GM12892 (cell line): ENCODE measurements at regions not wholly inside any gene's neighbourhood (a gene's known extent, or its start where the extent isn't known, plus 50 kb on each side); places are given as distances from the start of the nearest gene placed in this dataset.

Experiments used
- DNase-seq: peaks from one replicate; pipeline ENCODE4 v3.0.0; 2011; ENCODE audit not compliant: insufficient read length
- FAIRE-seq: peaks from 2 replicates; lab custom pipeline; 2011; peaks lifted over from hg19 to GRCh38; lab: Jason Lieb, UNC
- POLR2A ChIP-seq: IDR thresholded peaks from 2 replicates; pipeline ENCODE4 v1.6.1; 2011; ENCODE audit warnings: low read depth, low read length, control low read depth
- POLR2AphosphoS5 ChIP-seq: IDR thresholded peaks from 2 replicates; pipeline ENCODE4 v1.6.1; 2011; ENCODE audit warnings: low read depth, low read length, control low read depth
- TAF1 ChIP-seq: IDR thresholded peaks from 2 replicates; pipeline ENCODE4 v1.6.1; 2011; ENCODE audit warnings: low read depth, mild to moderate bottlenecking, control low read depth, low read length, borderline replicate concordance

DNA sequence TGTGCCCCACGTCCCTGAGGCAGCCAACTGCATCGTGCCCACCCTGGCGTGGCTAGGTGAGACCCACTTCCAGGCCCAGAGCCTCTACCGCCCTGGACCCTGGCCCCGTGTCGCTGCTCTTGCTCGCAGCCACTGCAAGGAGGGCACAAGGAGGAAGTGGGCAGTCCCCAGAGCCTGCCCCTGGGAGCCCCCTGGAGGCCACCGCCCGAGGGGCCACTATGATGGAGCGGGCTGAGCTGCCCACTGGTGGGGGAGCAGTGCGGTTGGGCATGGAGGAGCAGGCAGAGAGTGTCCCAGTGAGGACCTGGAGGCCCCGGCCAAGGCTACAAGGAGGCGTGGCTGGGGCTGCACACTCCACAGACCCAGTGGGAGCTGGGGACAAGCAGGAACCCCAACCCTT lies 323.6 kb downstream of the PCNX1 start:
- DNase-seq (no peak), FAIRE-seq (no peak)
- no peak for TF ChIP-seq POLR2A

DNA sequence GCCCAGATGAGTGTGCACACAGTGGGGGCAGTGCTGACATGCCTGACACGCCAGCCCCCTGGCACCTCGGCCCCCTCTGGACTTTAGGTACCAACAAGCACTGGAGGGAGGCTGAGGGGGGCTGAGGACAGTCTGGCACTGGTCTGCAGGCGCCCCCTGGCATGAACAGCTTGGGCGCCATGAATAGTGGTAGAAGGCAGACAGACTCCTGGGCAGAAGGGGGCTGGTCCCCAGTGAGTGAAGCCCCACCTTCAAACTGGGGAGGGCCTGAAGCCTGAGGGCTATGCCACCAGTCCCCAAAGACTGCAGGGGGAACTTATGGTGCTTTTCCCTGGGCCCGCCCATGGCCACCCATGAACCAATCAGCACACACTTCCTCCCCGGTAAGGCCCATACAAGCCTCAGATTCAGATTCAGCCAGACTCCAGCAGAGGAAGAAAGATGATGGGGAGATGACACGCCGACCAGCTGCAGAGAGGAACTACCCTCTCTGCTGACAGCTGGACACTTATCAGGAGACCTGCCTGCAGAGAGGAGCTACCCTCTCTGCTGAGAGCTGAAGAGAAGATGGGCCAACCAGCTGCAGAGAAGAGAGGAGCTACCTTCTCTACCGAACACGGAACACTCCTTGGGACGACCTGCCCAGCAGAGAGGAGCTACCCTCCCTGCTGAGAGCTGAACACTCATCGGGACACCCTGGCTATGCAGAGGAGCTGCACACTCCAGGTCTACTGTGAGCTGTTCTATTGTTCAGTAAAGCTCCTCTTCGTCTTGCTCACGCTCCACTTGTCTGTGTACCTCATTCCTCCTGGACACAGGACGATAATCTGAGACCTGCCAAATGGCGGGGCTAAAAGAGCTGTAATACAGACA lies 324.5 kb downstream of the PCNX1 start:
- peak; percentile 23 for DNase-seq
- FAIRE-seq = peak; percentile 9
- TF ChIP-seq POLR2A = no peak
- no peak for TF ChIP-seq TAF1
- TF ChIP-seq POLR2AphosphoS5 = no peak

DNA sequence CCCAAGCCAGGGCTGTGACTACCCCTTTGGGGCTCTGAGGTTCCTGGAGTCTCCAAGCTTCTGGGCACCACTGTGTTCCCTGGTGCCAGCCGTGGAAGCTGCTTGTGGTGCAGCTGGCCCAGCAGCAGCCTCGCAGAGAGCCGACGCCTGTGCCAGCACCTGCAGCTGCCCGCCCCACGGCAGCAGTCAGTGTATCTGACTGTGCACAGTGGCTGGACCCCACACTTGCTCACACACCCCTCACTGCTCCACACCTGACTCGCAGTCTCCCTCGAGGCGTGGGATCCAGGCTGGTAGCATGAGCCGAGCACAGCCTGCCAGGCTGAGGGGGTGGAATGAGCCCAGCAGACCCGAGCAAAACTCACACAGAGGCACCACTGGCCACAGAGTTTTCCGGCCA lies 325.2 kb downstream of the PCNX1 start:
- FAIRE-seq (peak; percentile 21), DNase-seq (no peak)
- TF ChIP-seq POLR2A = no peak
- no peak for TF ChIP-seq POLR2AphosphoS5

DNA sequence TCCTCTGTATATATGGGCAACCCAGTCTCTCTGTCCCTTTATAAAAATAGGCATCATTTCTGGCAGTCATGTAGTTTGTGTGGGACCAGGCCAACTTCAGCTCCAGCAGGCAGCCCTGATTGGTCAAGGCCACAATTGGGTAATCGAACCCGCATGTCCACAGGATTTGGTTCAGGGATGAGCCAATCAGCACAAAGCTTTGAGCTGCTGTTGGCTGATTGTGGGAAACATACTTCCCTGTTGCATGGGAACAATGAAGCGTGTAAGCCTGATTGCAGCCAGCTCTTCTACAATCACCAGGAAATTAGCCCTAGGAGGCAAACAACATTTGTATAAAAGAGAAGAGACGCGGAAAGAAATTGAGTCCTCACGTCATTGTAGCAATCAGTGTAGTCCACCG lies 328.6 kb downstream of the PCNX1 start:
- TF ChIP-seq POLR2AphosphoS5 = no peak
- FAIRE-seq (no peak), DNase-seq (no peak)

DNA sequence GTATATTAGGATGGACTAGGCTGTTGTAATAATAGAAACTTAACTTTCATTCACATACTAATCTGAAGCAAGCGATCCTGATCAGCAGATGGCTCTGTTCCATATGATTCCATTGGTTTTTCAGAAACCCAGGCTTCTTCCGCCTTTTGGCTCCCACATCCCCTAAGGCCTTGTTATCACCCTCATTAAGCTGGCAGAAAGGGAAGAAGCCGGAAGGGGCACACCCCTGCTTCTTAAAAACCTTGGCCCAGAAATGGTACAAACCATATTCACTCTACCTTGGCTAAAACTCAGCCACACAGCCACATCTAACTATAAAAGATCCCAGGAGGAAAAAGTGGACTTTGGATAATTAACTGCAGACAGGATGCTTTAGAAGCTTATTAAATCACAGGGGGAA lies 329.2 kb downstream of the PCNX1 start:
- TF ChIP-seq POLR2AphosphoS5 (no peak), POLR2A (no peak), TAF1 (no peak)
- no peak for FAIRE-seq
- no peak for DNase-seq

DNA sequence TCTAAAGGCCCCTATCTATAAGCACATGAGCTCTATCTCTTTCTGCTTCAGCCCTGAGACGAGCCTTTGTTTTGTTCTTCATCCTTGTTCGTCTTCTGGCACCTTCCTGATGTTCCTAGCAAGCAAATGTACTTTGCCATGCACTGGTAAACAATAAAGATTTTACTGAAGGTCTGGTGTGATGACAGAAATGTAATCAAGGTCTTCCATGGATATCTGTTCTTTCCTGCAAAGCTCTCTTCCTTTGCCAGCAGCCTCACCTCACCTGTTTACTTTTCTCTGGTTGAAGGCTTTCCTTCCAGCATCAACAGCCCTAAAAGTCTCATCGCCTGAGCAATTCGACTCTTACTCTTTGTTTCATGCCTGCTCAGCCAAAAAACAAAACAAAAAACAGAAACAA lies 330.3 kb downstream of the PCNX1 start:
- DNase-seq (no peak), FAIRE-seq (no peak)
- TF ChIP-seq TAF1 (no peak), POLR2AphosphoS5 (no peak), POLR2A (no peak)

DNA sequence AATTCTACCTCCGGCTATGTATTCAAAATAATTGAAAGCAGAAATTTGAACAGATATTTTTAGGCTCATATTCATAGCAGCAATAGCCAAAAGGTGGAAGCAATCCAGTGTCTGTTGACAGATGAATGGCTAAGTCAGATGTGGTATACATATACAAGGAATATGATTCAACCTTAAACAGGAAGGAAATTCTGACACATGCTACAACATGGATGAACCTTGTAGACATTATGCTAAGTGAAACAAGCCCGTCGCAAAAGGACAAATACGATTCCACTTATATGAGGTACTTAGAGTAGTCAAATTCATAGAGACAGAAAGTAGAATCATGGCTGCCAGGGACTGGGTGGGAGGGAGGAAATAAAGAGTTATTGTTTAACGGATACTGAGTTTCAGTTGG lies 331.6 kb downstream of the PCNX1 start:
- no peak for DNase-seq
- no peak for TF ChIP-seq POLR2A
- no peak for TF ChIP-seq POLR2AphosphoS5
- no peak for TF ChIP-seq TAF1
- no peak for FAIRE-seq

DNA sequence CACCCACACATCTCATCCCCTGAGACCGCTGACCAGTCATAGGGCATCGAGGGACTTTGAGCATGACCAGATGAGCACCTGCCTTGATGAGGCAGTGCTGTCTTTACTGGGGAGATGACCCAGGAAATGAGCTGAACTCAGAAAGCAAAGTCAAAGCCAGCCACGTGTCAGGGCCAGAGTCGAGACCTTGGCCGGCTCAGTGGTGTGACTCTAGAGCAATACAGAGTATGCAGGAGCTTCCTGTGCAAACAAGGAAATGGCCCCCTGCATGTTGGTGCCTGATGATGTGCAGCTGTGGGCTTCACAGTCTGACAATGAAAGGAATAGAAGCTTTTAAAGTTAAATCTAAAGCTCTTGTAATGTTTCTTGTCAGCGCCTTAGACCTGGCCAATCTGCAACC lies 332.9 kb downstream of the PCNX1 start:
- FAIRE-seq (no peak), DNase-seq (no peak)
- TF ChIP-seq TAF1 = no peak
- TF ChIP-seq POLR2AphosphoS5 = no peak
- no peak for TF ChIP-seq POLR2A

DNA sequence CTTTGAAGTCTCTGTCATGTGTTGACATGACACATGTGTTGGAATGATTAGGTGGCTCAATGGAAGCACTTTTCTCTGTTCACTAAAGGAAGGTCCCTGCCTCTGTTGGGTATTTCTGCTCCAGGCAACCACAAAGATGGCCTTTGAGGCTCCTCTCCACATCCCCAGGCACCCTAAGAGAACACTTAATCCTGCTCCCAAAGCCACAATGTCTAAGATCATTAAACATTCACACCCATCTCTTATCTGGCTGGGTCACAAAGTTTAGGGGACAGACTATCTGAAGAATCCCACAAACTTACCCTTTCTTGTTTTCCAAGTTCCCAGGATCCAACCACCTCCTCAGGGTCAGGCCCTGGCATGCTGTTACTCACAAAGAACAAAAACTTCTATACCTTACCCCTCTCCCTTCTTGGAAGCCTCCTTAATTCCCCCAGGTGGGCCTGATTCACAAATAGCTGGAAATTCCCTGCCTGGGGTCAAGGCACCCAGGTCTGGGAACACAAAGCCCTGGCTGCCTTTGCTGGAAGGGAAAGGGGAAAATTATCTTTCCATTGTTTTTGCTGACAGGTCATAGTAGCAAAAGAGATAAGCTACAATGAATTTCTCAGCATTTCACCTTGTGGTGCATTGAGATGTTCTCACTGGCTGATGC lies 333.7 kb downstream of the PCNX1 start:
- no peak for FAIRE-seq
- TF ChIP-seq POLR2A (no peak), TAF1 (no peak), POLR2AphosphoS5 (no peak)

DNA sequence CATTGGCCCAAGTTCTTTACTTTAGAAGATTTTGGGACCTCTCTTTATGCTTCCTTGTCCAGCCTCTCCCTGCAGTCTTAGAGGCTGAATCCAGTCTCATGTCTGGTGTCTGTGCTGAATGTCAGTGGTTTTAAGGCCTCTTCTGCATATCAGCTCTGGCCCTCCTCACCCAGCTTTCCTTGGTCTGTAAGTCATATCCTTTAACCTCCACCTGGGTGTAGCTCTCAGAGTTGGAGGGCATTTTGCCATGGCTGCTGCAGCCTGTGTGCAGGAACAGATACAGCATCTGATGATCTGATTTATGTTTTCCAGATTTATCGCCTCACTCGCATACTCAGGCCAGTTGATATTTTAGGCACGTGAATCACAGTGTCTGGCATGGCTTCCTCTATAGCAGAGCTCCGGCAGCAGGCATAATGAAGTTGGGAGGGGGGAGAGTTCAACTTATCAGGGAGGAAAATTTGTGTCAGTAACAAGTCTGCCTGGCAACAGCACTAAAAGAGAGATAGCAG lies 335.0 kb downstream of the PCNX1 start:
- TF ChIP-seq POLR2AphosphoS5 (no peak), TAF1 (no peak), POLR2A (no peak)
- FAIRE-seq (no peak), DNase-seq (no peak)

More for the DNA sequence above, 333.7 kb downstream of the PCNX1 start:
- no peak for DNase-seq

DNA sequence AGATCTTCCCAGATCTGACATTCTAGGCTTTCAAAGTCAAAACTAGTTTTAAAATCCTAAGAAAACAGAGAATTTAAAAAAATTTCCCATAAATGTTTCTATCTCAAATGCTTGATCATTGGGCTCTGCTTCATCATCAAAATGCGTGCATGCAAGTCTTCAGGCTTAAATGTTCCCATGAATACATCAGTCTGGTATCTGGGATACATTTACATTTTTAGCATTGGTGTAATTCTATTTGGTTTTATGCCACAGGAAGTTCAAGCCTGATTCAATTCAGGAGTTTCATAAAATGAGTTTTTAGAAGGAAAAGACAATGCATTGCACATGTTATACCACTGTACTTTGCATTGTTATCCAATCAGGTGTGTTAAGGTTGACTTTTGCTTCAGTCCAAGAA lies 336.4 kb downstream of the PCNX1 start:
- FAIRE-seq = no peak
- TF ChIP-seq POLR2A (no peak), POLR2AphosphoS5 (no peak), TAF1 (no peak)
- no peak for DNase-seq

DNA sequence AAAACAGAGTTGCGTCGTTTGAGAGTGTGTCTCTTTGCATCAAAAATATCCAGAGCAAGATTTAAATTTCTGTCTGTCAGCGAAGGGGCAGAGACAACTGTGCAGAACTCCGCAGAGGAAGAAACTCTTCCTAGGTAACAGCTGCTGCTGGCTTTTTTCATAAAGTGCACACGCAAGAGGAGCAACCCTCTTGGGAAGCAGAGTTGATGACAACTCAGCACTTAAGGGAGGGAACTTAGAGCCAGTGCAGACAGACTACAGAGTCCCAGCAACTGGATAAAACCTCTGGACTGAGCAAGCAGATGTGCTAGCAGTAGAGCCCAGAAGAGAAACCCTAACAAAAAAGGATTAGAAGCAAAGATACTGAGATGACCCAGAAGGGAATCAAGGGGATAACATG lies 337.1 kb downstream of the PCNX1 start:
- TF ChIP-seq TAF1 = no peak
- TF ChIP-seq POLR2AphosphoS5 = no peak
- TF ChIP-seq POLR2A = no peak
- FAIRE-seq (no peak), DNase-seq (no peak)
